ENCODE measurements at regions not wholly inside any gene's neighbourhood (a gene's known extent, or its start where the extent isn't known, plus 50 kb on each side); places are given as distances from the start of the nearest gene placed in this dataset.

GRCh38 chr20:21971436-21971835 is 266.0 kb downstream of the PAX1 start:
- CTCF ChIA-PET (ENCODE audit: low intra/inter-chr PET ratio) = no interaction called here
- Histone ChIP-seq H3K9me3 (replicated peaks; ENCODE audit: control insufficient read depth, insufficient read depth, low read depth, low read length) (no peaks in the 10 kb centered on the region), H3K4me1 (replicated peaks in 1 of 2; ENCODE audit: control insufficient read depth in 2 of 2, insufficient read depth in 2 of 2, low read length in 2 of 2) (no peaks in the 10 kb centered on the region), H3K9me1 (ENCODE audit: control insufficient read depth, insufficient read depth, low read length) (no peaks in the 10 kb centered on the region), H3K27me3 (ENCODE audit: control insufficient read depth in 2 of 2, insufficient read depth in 2 of 2, low read length in 2 of 2) (no peaks in the 10 kb centered on the region), H3K9ac (ENCODE audit: insufficient read depth in 1 of 2, low read depth in 2 of 2, low read length in 2 of 2) (no peak overlapping the region), H3K27ac (ENCODE audit: extremely low read depth, low read depth, low read length) (no peak overlapping the region), H2AFZ (ENCODE audit: low read depth, low read length) (no peak overlapping the region), H3K36me3 (ENCODE audit: control insufficient read depth, insufficient read depth, low read length) (no peaks in the 10 kb centered on the region), H3K79me2 (ENCODE audit: control insufficient read depth, insufficient read depth, low read length) (no peaks in the 10 kb centered on the region), H3K4me3 (no peak overlapping the region), H3K4me2 (ENCODE audit: insufficient read depth, low read length) (no peak overlapping the region), H4K20me1 (replicated peaks; ENCODE audit: control insufficient read depth, insufficient read depth, low read length) (no peaks in the 10 kb centered on the region)
- FAIRE-seq = no peak
- intact Hi-C loops (cut with micrococcal nuclease) = no loop called here
- DNase-seq (ENCODE audit: extremely low read depth in 1 of 4, low spot score in 3 of 4) = no peak
- no peak for ATAC-seq
- in situ Hi-C loops (cut with MboI) = no loop called here
- 0% methylated on average over 1 of the region's 2 CpGs for WGBS (ENCODE audit: insufficient coverage, low coverage, missing lambda C conversion rate)
- POLR2A ChIA-PET = no interaction called here
- no TSS peak for BruUV-seq (replicated peaks)
- no peak for TF ChIP-seq TEAD2 (tag; IDR thresholded peaks at IDR 0.05)
- TF ChIP-seq KLF13 (tag; IDR thresholded peaks at IDR 0.05; ENCODE audit: borderline replicate concordance, low read depth) = no peak
- TF ChIP-seq MAX (CRISPR knock-in tag; IDR thresholded peaks at IDR 0.05) = no peak
- TF ChIP-seq RBM34 (IDR thresholded peaks at IDR 0.05; ENCODE audit: borderline replicate concordance, insufficient read depth, low read length) = no peak
- no peak for TF ChIP-seq ZNF830 (CRISPR knock-in tag; IDR thresholded peaks at IDR 0.05)
- TF ChIP-seq E2F8 (IDR thresholded peaks at IDR 0.05; ENCODE audit: low read depth, partially characterized antibody) = no peak
- TF ChIP-seq EP300 (IDR thresholded peaks at IDR 0.05; ENCODE audit: low read length) = no peak
- no peak for TF ChIP-seq TSHZ1 (CRISPR knock-in tag; IDR thresholded peaks at IDR 0.05)
- TF ChIP-seq BCOR (IDR thresholded peaks at IDR 0.05) = no peak
- TF ChIP-seq ZNF165 (CRISPR knock-in tag; IDR thresholded peaks at IDR 0.05; ENCODE audit: borderline replicate concordance) = no peak
- TF ChIP-seq HCFC1 (IDR thresholded peaks at IDR 0.05; ENCODE audit: low read depth, low read length) = no peak
- TF ChIP-seq BRD9 (IDR thresholded peaks at IDR 0.05; ENCODE audit: low read depth, partially characterized antibody) = no peak
- no peak for TF ChIP-seq CBX3 (IDR thresholded peaks at IDR 0.05; ENCODE audit: borderline replicate concordance in 1 of 2, low read length in 2 of 2)
- TF ChIP-seq MYC (IDR thresholded peaks at IDR 0.05; ENCODE audit: low read depth, low read length) = no peak
- TF ChIP-seq MYC (CRISPR knock-in tag; IDR thresholded peaks at IDR 0.05; ENCODE audit: borderline replicate concordance, low read depth) = no peak
- TF ChIP-seq RBM14 (IDR thresholded peaks at IDR 0.05; ENCODE audit: borderline replicate concordance, insufficient read depth, low read depth, low read length) = no peak
- no peak for TF ChIP-seq ZNF384 (IDR thresholded peaks at IDR 0.05; ENCODE audit: low read depth, low read length)

Measured in K562 (cell line).